GM23338 (cell line): ENCODE measurements at regions not wholly inside any gene's neighbourhood (a gene's known extent, or its start where the extent isn't known, plus 50 kb on each side); places are given as distances from the start of the nearest gene placed in this dataset.

Source experiments
- ATAC-seq: fragments of 200-7000 bp; cut with Tn5 transposase; 3 replicates; pipeline ENCODE4 v1.9.1; 2020
- DNase-seq: peaks from one replicate; pipeline ENCODE4 v3.0.0-alpha.2; 2015; ENCODE audit warnings: low spot score
- H2AFZ ChIP-seq: fragments of 200-600 bp; sonication (generic); 2 replicates; pipeline ENCODE4 v1.8.0; 2016; ENCODE audit warnings: antibody characterized with exemption, mild to moderate bottlenecking, moderate library complexity
- H3F3A ChIP-seq: fragments of 200-600 bp; sonication (generic); replicated peaks from 2 replicates; pipeline ENCODE4 v1.8.0; 2017; ENCODE audit warnings: antibody characterized with exemption, mixed run types, low read depth
- H3K27ac ChIP-seq: fragments of 200-600 bp; sonication (generic); 2 replicates; pipeline ENCODE4 v1.6.1; 2016; ENCODE audit warnings: low read depth
- H3K27me3 ChIP-seq: fragments of 200-600 bp; sonication (generic); 2 replicates; pipeline ENCODE4 v1.8.0; 2016; ENCODE audit warnings: mild to moderate bottlenecking, mixed run types, moderate library complexity; ENCODE audit not compliant: insufficient read depth
- H3K36me3 ChIP-seq: fragments of 200-600 bp; sonication (generic); 2 replicates; pipeline ENCODE4 v1.8.0; 2016; ENCODE audit warnings: mild to moderate bottlenecking; ENCODE audit not compliant: insufficient read depth
- H3K4me1 ChIP-seq: fragments of 200-600 bp; sonication (generic); 2 replicates; pipeline ENCODE4 v1.8.0; 2016; ENCODE audit warnings: mild to moderate bottlenecking, moderate library complexity; ENCODE audit not compliant: insufficient read depth
- H3K4me2 ChIP-seq: fragments of 200-600 bp; sonication (generic); 2 replicates; pipeline ENCODE4 v1.7.1; 2017; ENCODE audit warnings: mixed run types
- H3K4me3 ChIP-seq: fragments of 200-600 bp; sonication (generic); 2 replicates; pipeline ENCODE4 v1.6.1; 2016; ENCODE audit warnings: mixed run types
- H3K79me2 ChIP-seq: fragments of 200-600 bp; sonication (generic); replicated peaks from 2 replicates; pipeline ENCODE4 v1.8.0; 2017; ENCODE audit warnings: mild to moderate bottlenecking; ENCODE audit not compliant: insufficient read depth
- H3K9me2 ChIP-seq: fragments of 200-600 bp; sonication (generic); 2 replicates; pipeline ENCODE4 v1.8.0; 2017; ENCODE audit not compliant: insufficient read depth
- H4K20me1 ChIP-seq: fragments of 200-600 bp; sonication (generic); replicated peaks from 2 replicates; pipeline ENCODE4 v1.8.0; 2017; ENCODE audit warnings: mild to moderate bottlenecking; ENCODE audit not compliant: insufficient read depth
- H3K27ac Mint-ChIP-seq: 2 replicates; pipeline ENCODE4 v1.8.0; 2020; ENCODE audit warnings: inconsistent platforms, mild to moderate bottlenecking, moderate library complexity, mixed read lengths
- H3K27me3 Mint-ChIP-seq: 3 replicates; pipeline ENCODE4 v1.8.0; 2022; ENCODE audit warnings: low read depth, mild to moderate bottlenecking, moderate library complexity, mixed read lengths, inconsistent platforms; ENCODE audit not compliant: insufficient read depth, poor library complexity
- H3K36me3 Mint-ChIP-seq: 3 replicates; pipeline ENCODE4 v1.8.0; 2021; ENCODE audit warnings: low read depth, mild to moderate bottlenecking, inconsistent platforms, moderate library complexity, mixed read lengths
- H3K4me1 Mint-ChIP-seq: 3 replicates; pipeline ENCODE4 v1.8.0; 2020; ENCODE audit warnings: mild to moderate bottlenecking, inconsistent platforms, mixed read lengths
- H3K4me3 Mint-ChIP-seq: 3 replicates; pipeline ENCODE4 v1.8.0; 2021; ENCODE audit warnings: moderate library complexity, mild to moderate bottlenecking, inconsistent platforms, mixed read lengths
- H3K9me3 Mint-ChIP-seq: 3 replicates; pipeline ENCODE4 v1.8.0; 2020; ENCODE audit warnings: moderate library complexity, mild to moderate bottlenecking, inconsistent platforms, mixed read lengths
- CREB1 ChIP-seq: fragments of 250-450 bp; sonication (Bioruptor Pico); IDR thresholded peaks from 2 replicates; pipeline ENCODE4 v1.5.0; 2020; ENCODE audit warnings: low read depth, mild to moderate bottlenecking, moderate library complexity
- CTCF ChIP-seq, 2 experiments: fragments of 200-600 bp in 1 of 2; sonication (generic) in 1 of 2; conservative IDR thresholded peaks; 2 replicates each; pipeline versions ENCODE4 v1.5.1 to v1.6.1; 2016 to 2017; ENCODE audit warnings: antibody characterized with exemption in 2 of 2, low read depth in 2 of 2, mild to moderate bottlenecking in 2 of 2, moderate library complexity in 1 of 2
- ETS1 ChIP-seq: IDR thresholded peaks from 2 replicates; pipeline ENCODE4 v1.6.1; 2016; ENCODE audit warnings: antibody characterized with exemption
- EZH2 ChIP-seq: fragments of 200-600 bp; sonication (generic); IDR thresholded peaks from one replicate; pipeline ENCODE4 v1.8.0; 2017; ENCODE audit warnings: antibody characterized with exemption, mild to moderate bottlenecking, low read depth; ENCODE audit not compliant: unreplicated experiment
- EZH2phosphoT487 ChIP-seq: fragments of 200-600 bp; sonication (generic); IDR thresholded peaks from one replicate; pipeline ENCODE4 v1.8.1; 2018; ENCODE audit warnings: antibody characterized with exemption; ENCODE audit not compliant: unreplicated experiment
- JUNB ChIP-seq: IDR thresholded peaks from one replicate; pipeline ENCODE4 v1.6.1; 2016; ENCODE audit warnings: antibody characterized with exemption; ENCODE audit not compliant: unreplicated experiment
- NANOG ChIP-seq: IDR thresholded peaks from 2 replicates; pipeline ENCODE4 v1.6.1; 2016; ENCODE audit warnings: antibody characterized with exemption, borderline replicate concordance
- POLR2AphosphoS5 ChIP-seq: IDR thresholded peaks from 2 replicates; pipeline ENCODE4 v1.6.1; 2016; ENCODE audit warnings: antibody characterized with exemption, low read depth
- STAT1 ChIP-seq: IDR thresholded peaks from one replicate; pipeline ENCODE4 v1.6.1; 2016; ENCODE audit warnings: antibody characterized with exemption; ENCODE audit not compliant: unreplicated experiment
- ZNF114 ChIP-seq: fragments of 250-450 bp; sonication (Bioruptor Pico); IDR thresholded peaks from 2 replicates; pipeline ENCODE4 v1.5.0; 2020; ENCODE audit warnings: mild to moderate bottlenecking, moderate library complexity
- ZNF331 ChIP-seq: fragments of 250-450 bp; sonication (Bioruptor Pico); IDR thresholded peaks from 2 replicates; pipeline ENCODE4 v1.5.0; 2020; ENCODE audit warnings: low read depth, mild to moderate bottlenecking, moderate library complexity

- TF ChIP-seq CTCF (conservative IDR thresholded peaks at IDR 0.05; ENCODE audit: low read depth in 2 of 2) (no peak), NANOG (no peak), EZH2phosphoT487 (no peak)
Observed at GRCh38 chr11:115050756-115051155, 372.4 kb downstream of the NXPE2 start (continued).

- Histone ChIP-seq H3K27me3 (no peaks in the 10 kb centered on the region), H3K4me2 (no peak overlapping the region), H3K36me3 (no peaks in the 10 kb centered on the region; the same call in 1 of the 2 replicates), H3K9me2 (0 out of 2 replicates have a peak, but pooled peaks cover 6% of the 10 kb centered on the region), H2AFZ (no peak overlapping the region), H4K20me1 (no peaks in the 10 kb centered on the region; the same call in 1 of the 2 replicates), H3F3A (no peaks in the 10 kb centered on the region), H3K4me3 (no peak overlapping the region), H3K4me1 (peaks cover 11% of the 10 kb centered on the region), H3K27ac (no peak overlapping the region), H3K79me2 (no peaks in the 10 kb centered on the region)
- TF ChIP-seq POLR2AphosphoS5 (no peak), NANOG (no peak)
- H3K27me3 Mint-ChIP-seq: peaks cover 2% of the 10 kb centered on the region
- peaks cover 14% of the 10 kb centered on the region for H3K4me1 Mint-ChIP-seq
- no peak for DNase-seq
- peaks cover 23% of the 10 kb centered on the region for H3K9me3 Mint-ChIP-seq
- H3K27ac Mint-ChIP-seq: no peak overlapping the region
- ATAC-seq: no peak
- no peak overlapping the region for H3K4me3 Mint-ChIP-seq
- peaks cover 11% of the 10 kb centered on the region; the same call in 2 of the 3 replicates for H3K36me3 Mint-ChIP-seq
Observed at GRCh38 chr11:115051938-115052590, 373.7 kb downstream of the NXPE2 start.

GRCh38 chr11:115052601-115053000 lies 374.3 kb downstream of the NXPE2 start:
- peaks cover 28% of the 10 kb centered on the region for H3K9me3 Mint-ChIP-seq
- no peaks in the 10 kb centered on the region for H3K27me3 ChIP-seq
- H3K4me1 Mint-ChIP-seq: peaks cover 14% of the 10 kb centered on the region
- no peak overlapping the region for H2AFZ ChIP-seq
- H3K4me2 ChIP-seq: no peak overlapping the region
- H3K9me2 ChIP-seq: 0 out of 2 replicates have a peak, but pooled peaks cover 6% of the 10 kb centered on the region
- H3K27me3 Mint-ChIP-seq: peaks cover 2% of the 10 kb centered on the region
- no peak overlapping the region for H3K27ac ChIP-seq
- no peaks in the 10 kb centered on the region for H3F3A ChIP-seq
- no peak overlapping the region for H3K27ac Mint-ChIP-seq
- H3K4me1 ChIP-seq: peaks cover 11% of the 10 kb centered on the region
- no peak overlapping the region for H3K4me3 ChIP-seq
- H3K79me2 ChIP-seq: no peaks in the 10 kb centered on the region
- peaks cover 15% of the 10 kb centered on the region; the same call in 2 of the 3 replicates for H3K36me3 Mint-ChIP-seq
- H3K36me3 ChIP-seq: no peaks in the 10 kb centered on the region; the same call in 1 of the 2 replicates
- no peak overlapping the region for H3K4me3 Mint-ChIP-seq
- no peak for ATAC-seq
- no peaks in the 10 kb centered on the region; the same call in 1 of the 2 replicates for H4K20me1 ChIP-seq
- DNase-seq: no peak
- TF ChIP-seq ZNF331 (CRISPR knock-in tag): no peak
- no peak for TF ChIP-seq ZNF114
- TF ChIP-seq EZH2phosphoT487: no peak
- no peak for TF ChIP-seq CTCF (conservative IDR thresholded peaks at IDR 0.05; ENCODE audit: low read depth in 2 of 2)
- TF ChIP-seq JUNB: no peak
- no peak for TF ChIP-seq EZH2
- TF ChIP-seq ETS1: no peak
- TF ChIP-seq STAT1: no peak
- TF ChIP-seq POLR2AphosphoS5: no peak
- no peak for TF ChIP-seq CREB1 (CRISPR knock-in tag)
